ENCODE measurements at regions not wholly inside any gene's neighbourhood (a gene's known extent, or its start where the extent isn't known, plus 50 kb on each side); places are given as distances from the start of the nearest gene placed in this dataset.

- TF ChIP-seq CTCF (IDR thresholded peaks at IDR 0.05), result no peak
- TF ChIP-seq POLR2AphosphoS5 (IDR thresholded peaks at IDR 0.05), result no peak
- no peak for TF ChIP-seq EP300 (IDR thresholded peaks at IDR 0.05; ENCODE audit: low read depth)
- no peak for TF ChIP-seq POLR2A (IDR thresholded peaks at IDR 0.05)
Observed at GRCh38 chr5:165425594-165425993, 1920.2 kb downstream of the MAT2B start.

Measured in transverse colon (tissue), 4 donors.